BE2C (cell line): ENCODE measurements at regions not wholly inside any gene's neighbourhood (a gene's known extent, or its start where the extent isn't known, plus 50 kb on each side); places are given as distances from the start of the nearest gene placed in this dataset.
"Not testable (repeated sequence)": the region's sequence is repeated elsewhere in the genome, so short reads cannot be mapped to it uniquely, and the experiment has no call there.

Experiments
- DNase-seq: peaks from one replicate; pipeline ENCODE4 v3.0.0-alpha.2; 2020
- H3K27me3 ChIP-seq: fragments of 250-450 bp; sonication (Bioruptor Pico); 2 replicates; pipeline ENCODE4 v1.5.1; 2020; ENCODE audit warnings: mild to moderate bottlenecking
- H3K36me3 ChIP-seq: fragments of 250-450 bp; sonication (Bioruptor Pico); 2 replicates; pipeline ENCODE4 v1.5.1; 2020; ENCODE audit warnings: mild to moderate bottlenecking
- H3K4me1 ChIP-seq: fragments of 250-450 bp; sonication (Bioruptor Pico); 2 replicates; pipeline ENCODE4 v1.5.1; 2020
- H3K4me3 ChIP-seq: 2 replicates; pipeline ENCODE4 v1.5.1; 2011; ENCODE audit warnings: low read depth, low read length
- H3K9me3 ChIP-seq: fragments of 250-450 bp; sonication (Bioruptor Pico); 2 replicates; pipeline ENCODE4 v1.5.1; 2020
- TF ChIP-seq, protein P1 (sequence below): IDR thresholded peaks from 2 replicates; pipeline ENCODE4 v1.5.1; 2012; ENCODE audit warnings: mild to moderate bottlenecking, low read depth, low read length

DNA sequence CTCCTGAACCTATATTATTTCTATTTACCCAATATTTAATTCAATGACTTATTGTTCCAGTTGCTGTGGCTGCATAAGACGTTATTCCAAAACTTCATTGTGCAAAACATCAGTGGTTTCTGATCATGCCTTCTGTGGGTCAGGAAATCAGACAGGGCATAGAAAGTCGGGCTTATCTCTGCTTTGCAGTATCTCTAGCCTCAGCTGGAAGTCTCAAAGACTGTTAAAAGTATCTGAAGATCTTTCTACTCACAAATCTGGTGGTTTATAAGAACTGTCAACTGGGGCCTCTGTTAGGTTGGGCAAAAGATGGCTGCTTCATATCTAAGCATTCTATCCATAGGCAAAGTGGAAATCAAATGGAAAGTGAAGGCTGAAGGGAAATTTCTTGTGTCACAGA lies 687.7 kb upstream of the ARRDC3 start:
- no peaks in the 10 kb centered on the region for H3K9me3 ChIP-seq
- H3K27me3 ChIP-seq, result no peaks in the 10 kb centered on the region
- H3K4me1 ChIP-seq, result peaks cover 3% of the 10 kb centered on the region; the same call in 1 of the 2 replicates
- TF ChIP-seq, protein P1, sequence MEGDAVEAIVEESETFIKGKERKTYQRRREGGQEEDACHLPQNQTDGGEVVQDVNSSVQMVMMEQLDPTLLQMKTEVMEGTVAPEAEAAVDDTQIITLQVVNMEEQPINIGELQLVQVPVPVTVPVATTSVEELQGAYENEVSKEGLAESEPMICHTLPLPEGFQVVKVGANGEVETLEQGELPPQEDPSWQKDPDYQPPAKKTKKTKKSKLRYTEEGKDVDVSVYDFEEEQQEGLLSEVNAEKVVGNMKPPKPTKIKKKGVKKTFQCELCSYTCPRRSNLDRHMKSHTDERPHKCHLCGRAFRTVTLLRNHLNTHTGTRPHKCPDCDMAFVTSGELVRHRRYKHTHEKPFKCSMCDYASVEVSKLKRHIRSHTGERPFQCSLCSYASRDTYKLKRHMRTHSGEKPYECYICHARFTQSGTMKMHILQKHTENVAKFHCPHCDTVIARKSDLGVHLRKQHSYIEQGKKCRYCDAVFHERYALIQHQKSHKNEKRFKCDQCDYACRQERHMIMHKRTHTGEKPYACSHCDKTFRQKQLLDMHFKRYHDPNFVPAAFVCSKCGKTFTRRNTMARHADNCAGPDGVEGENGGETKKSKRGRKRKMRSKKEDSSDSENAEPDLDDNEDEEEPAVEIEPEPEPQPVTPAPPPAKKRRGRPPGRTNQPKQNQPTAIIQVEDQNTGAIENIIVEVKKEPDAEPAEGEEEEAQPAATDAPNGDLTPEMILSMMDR, result no peak
- no peaks in the 10 kb centered on the region for H3K36me3 ChIP-seq
- DNase-seq, result no peak
- no peak overlapping the region for H3K4me3 ChIP-seq

DNA sequence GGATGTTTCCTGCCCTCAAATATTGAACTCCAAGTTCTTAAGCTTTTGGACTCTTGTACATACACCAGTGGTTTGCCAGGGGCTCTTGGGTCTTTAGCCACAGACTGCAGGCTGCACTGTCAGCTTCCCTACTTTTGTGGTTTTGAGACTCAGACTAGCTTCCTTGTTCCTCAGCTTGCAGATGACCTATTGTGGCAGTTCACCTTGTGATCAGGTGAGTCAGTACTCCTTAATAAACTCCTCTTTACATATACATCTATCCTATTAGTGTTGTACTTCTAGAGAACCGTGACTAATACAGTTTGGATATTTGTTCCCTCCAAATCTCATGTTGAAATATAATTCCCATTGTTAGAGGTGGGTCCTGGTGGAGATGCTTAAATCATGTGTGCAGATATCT lies 681.9 kb upstream of the ARRDC3 start:
- no peak for DNase-seq
- H3K9me3 ChIP-seq, result no peaks in the 10 kb centered on the region
- no peaks in the 10 kb centered on the region for H3K4me1 ChIP-seq
- H3K27me3 ChIP-seq, result no peaks in the 10 kb centered on the region
- H3K4me3 ChIP-seq, result no peak overlapping the region
- H3K36me3 ChIP-seq, result no peaks in the 10 kb centered on the region
- TF ChIP-seq, protein P1, result no peak

DNA sequence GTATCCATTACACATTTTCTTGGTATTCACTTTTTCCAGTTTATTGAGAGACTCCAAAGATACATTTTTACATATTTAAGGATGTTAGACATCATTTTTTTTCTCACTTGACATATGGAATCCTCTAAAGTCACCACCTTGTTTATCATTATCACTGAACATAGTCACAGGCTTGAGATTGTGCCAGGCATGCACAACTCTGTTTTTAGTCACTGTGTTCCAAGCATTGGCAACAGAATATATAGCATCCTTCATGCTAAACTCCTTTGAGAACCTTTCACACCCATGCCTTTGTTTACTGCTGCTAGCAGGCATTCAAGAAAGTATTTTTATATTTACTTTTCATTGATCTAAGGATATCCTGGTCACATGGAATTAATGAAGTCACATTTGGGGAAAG lies 668.6 kb upstream of the ARRDC3 start:
- Histone ChIP-seq H3K27me3 (no peaks in the 10 kb centered on the region), H3K9me3 (no peaks in the 10 kb centered on the region), H3K4me3 (no peak overlapping the region), H3K36me3 (no peaks in the 10 kb centered on the region), H3K4me1 (no peaks in the 10 kb centered on the region)
- TF ChIP-seq, protein P1, result no peak
- DNase-seq, result no peak

DNA sequence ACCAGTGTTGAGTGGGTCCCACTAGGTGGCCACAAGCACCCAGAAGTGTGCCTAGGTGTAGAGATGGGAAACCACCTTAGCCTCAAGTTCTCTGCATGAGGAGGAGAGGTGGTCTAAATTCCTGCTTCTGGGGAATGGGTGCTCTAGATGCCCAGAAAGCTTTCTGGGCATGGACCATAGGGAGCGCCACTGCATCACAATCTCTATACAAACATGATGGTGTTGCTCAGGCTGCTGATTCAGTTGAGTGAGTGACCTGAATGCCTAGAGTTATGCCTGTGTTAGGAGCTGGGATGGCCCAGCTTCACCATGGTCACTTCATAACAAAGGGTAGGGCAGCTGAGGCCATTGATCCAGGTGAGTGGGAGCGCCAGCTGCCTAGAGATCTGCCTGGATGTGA lies 667.9 kb upstream of the ARRDC3 start:
- no peak overlapping the region for H3K4me3 ChIP-seq
- DNase-seq, result no peak
- no peaks in the 10 kb centered on the region for H3K4me1 ChIP-seq
- TF ChIP-seq, protein P1, result peak; percentile 27; the same call in 1 of the 2 replicates
- H3K27me3 ChIP-seq, result no peaks in the 10 kb centered on the region
- no peaks in the 10 kb centered on the region for H3K36me3 ChIP-seq
- no peaks in the 10 kb centered on the region for H3K9me3 ChIP-seq

DNA sequence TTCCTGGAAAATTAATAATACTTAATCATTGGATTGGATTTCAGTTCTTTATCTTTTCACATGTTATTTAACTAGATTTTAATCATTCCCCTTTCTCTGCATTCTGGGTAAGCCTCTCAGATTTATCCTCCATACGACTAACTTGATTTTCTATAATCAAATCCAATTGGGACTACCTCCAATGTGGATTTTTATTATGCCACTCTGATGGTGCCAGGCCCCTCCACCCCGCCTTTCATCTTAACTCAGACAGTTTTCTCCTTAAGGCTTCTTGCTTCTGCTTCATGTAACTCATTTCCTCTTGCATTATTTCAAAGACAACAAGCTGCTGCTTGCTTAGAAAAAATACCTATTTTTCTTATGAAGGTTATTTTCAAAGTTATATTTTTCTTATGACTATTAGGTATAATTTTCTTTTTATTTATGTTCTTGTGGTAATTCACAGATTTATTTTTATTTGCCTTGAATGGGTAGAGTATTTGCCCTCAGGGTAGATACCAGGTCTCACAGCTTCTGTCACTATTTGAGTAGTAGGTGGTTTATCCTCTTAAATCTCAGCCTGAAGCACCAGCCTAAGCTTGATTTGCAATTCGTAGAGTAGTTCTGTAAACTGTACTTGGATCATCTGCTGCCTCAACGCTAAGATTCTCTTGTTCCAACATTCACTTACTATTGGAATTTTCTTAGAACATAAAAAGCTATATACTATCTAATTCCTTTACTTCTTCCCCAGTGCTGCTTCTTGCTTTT lies 659.0 kb upstream of the ARRDC3 start:
- TF ChIP-seq, protein P1, result no peak
- H3K9me3 ChIP-seq, result no peaks in the 10 kb centered on the region
- no peaks in the 10 kb centered on the region for H3K27me3 ChIP-seq
- DNase-seq, result no peak
- no peak overlapping the region for H3K4me3 ChIP-seq
- no peaks in the 10 kb centered on the region for H3K4me1 ChIP-seq
- no peaks in the 10 kb centered on the region for H3K36me3 ChIP-seq

DNA sequence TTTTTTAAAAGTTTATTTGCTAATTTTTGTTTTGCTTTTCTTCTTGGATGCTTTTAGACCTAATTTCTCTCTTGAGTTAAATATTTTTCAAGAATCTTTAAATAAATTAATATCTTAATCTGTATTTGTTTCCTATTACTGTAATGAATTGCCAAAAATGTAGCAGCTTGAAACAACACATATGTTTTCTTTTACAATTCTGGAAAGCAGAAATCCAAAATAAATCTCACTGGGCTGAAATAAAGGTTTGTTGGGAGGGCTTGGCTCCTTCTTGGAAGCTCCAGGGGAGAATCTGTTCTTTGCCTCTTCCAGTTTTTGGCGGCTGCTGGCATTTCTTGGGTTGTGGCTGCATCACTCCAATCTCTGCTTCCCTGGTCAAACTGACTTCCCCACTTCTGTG lies 658.1 kb upstream of the ARRDC3 start:
- no peak for DNase-seq
- H3K9me3 ChIP-seq, result no peaks in the 10 kb centered on the region

DNA sequence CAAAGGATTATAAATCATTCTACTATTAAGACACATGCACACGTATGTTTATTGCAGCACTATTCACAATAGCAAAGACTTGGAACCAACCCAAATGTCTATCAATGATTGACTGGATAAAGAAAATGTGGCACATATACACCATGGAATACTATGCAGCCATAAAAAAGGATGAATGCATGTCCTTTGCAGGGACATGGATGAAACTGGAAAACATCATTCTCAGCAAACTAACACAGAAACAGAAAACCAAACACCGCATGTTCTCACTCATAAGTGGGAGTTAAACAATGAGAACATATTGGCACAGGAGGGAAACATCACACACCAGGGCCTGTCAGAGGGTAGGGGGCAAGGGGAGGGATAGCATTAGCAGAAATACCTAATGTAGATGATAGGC lies 646.7 kb upstream of the ARRDC3 start:
- not testable (repeated sequence) for H3K36me3 ChIP-seq, H3K27me3 ChIP-seq, H3K4me1 ChIP-seq, H3K9me3 ChIP-seq, DNase-seq, H3K4me3 ChIP-seq

More for the DNA sequence above, 658.1 kb upstream of the ARRDC3 start:
- H3K4me3 ChIP-seq, result no peak overlapping the region
- no peaks in the 10 kb centered on the region for H3K4me1 ChIP-seq
- TF ChIP-seq, protein P1, result no peak
- no peaks in the 10 kb centered on the region for H3K27me3 ChIP-seq
- no peaks in the 10 kb centered on the region for H3K36me3 ChIP-seq
